Smooth muscle cell (in vitro differentiated cells): ENCODE measurements at regions not wholly inside any gene's neighbourhood (a gene's known extent, or its start where the extent isn't known, plus 50 kb on each side); places are given as distances from the start of the nearest gene placed in this dataset.

ENCODE experiments used
- DNase-seq: peaks from one replicate; lab custom pipeline; 2025; ENCODE audit not compliant: unreplicated experiment; lab: John Stamatoyannopoulos, UW
- H2AFZ ChIP-seq: fragments of 200-600 bp; sonication (generic); 2 replicates; pipeline ENCODE4 v1.6.0; 2016; ENCODE audit warnings: antibody characterized with exemption, low read depth, mild to moderate bottlenecking
- H3F3A ChIP-seq: fragments of 200-600 bp; sonication (generic); 2 replicates; pipeline ENCODE4 v1.6.0; 2017; ENCODE audit warnings: antibody characterized with exemption, low read depth
- H3K27ac ChIP-seq: fragments of 200-600 bp; sonication (generic); 2 replicates; pipeline ENCODE4 v1.5.1; 2016; ENCODE audit warnings: low read depth, mild to moderate bottlenecking
- H3K27me3 ChIP-seq: fragments of 200-600 bp; sonication (generic); 2 replicates; pipeline ENCODE4 v1.6.1; 2016; ENCODE audit warnings: low read depth, mild to moderate bottlenecking
- H3K36me3 ChIP-seq: fragments of 200-600 bp; sonication (generic); 2 replicates; pipeline ENCODE4 v1.5.1; 2016; ENCODE audit warnings: low read depth
- H3K4me1 ChIP-seq: fragments of 200-600 bp; sonication (generic); 2 replicates; pipeline ENCODE4 v1.5.1; 2016; ENCODE audit warnings: low read depth
- H3K4me2 ChIP-seq: fragments of 200-600 bp; sonication (generic); 2 replicates; pipeline ENCODE4 v1.6.0; 2016; ENCODE audit warnings: mild to moderate bottlenecking
- H3K4me3 ChIP-seq: fragments of 200-600 bp; sonication (generic); 2 replicates; pipeline ENCODE4 v1.5.1; 2016; ENCODE audit warnings: mild to moderate bottlenecking
- H3K79me2 ChIP-seq: fragments of 200-600 bp; sonication (generic); 2 replicates; pipeline ENCODE4 v1.6.0; 2016; ENCODE audit warnings: low read depth, mild to moderate bottlenecking
- H3K9ac ChIP-seq: fragments of 200-600 bp; sonication (generic); 2 replicates; pipeline ENCODE4 v1.6.0; 2016; ENCODE audit warnings: low read depth
- H3K9me3 ChIP-seq: fragments of 200-600 bp; sonication (generic); replicated peaks from 2 replicates; pipeline ENCODE4 v1.5.1; 2016; ENCODE audit warnings: low read depth
- H4K20me1 ChIP-seq: fragments of 200-600 bp; sonication (generic); 2 replicates; pipeline ENCODE4 v1.6.0; 2016; ENCODE audit warnings: low read depth
- CTCF ChIP-seq: fragments of 200-600 bp; sonication (generic); IDR thresholded peaks from 2 replicates; pipeline ENCODE4 v1.5.1; 2017; ENCODE audit warnings: borderline replicate concordance, mild to moderate bottlenecking, antibody characterized with exemption; ENCODE audit not compliant: insufficient read depth, poor library complexity, severe bottlenecking
- WGBS: methylation state at CpG from one replicate; pipeline ENCODE4 v1.1.7; 2016; ENCODE audit warnings: low lambda C conversion rate; 5-methylcytosine and 5-hydroxymethylcytosine counted together

GRCh38 chr10:123494301-123494808 is 171.8 kb upstream of the GPR26 start:
- Histone ChIP-seq H3F3A (no peaks in the 10 kb centered on the region), H3K27me3 (no peaks in the 10 kb centered on the region), H3K4me2 (no peak overlapping the region), H3K36me3 (no peaks in the 10 kb centered on the region), H3K4me1 (peaks cover 7% of the 10 kb centered on the region), H3K9me3 (no peaks in the 10 kb centered on the region), H4K20me1 (no peaks in the 10 kb centered on the region), H3K4me3 (no peak overlapping the region), H2AFZ (no peak overlapping the region), H3K27ac (no peak overlapping the region), H3K79me2 (no peaks in the 10 kb centered on the region), H3K9ac (no peak overlapping the region)
- DNase-seq = no peak
- 86% methylated on average over 5 of the region's 5 CpGs for WGBS
- TF ChIP-seq CTCF = no peak

GRCh38 chr10:123496375-123496774 is 169.8 kb upstream of the GPR26 start:
- Histone ChIP-seq H3K27ac (no peak overlapping the region), H3K4me2 (no peak overlapping the region), H3K27me3 (peaks cover 9% of the 10 kb centered on the region), H2AFZ (no peak overlapping the region), H4K20me1 (no peaks in the 10 kb centered on the region), H3K36me3 (no peaks in the 10 kb centered on the region), H3K4me1 (peaks cover 6% of the 10 kb centered on the region), H3K9me3 (no peaks in the 10 kb centered on the region), H3F3A (no peaks in the 10 kb centered on the region), H3K79me2 (no peaks in the 10 kb centered on the region), H3K9ac (no peak overlapping the region), H3K4me3 (no peak overlapping the region)
- no peak for TF ChIP-seq CTCF
- no peak for DNase-seq
- WGBS = 92% methylated on average over 6 of the region's 6 CpGs

- H3K27me3 ChIP-seq = peaks cover 9% of the 10 kb centered on the region
- no peaks in the 10 kb centered on the region for H4K20me1 ChIP-seq
- no peak overlapping the region for H3K4me3 ChIP-seq
- no peaks in the 10 kb centered on the region for H3K36me3 ChIP-seq
- H3K9me3 ChIP-seq = no peaks in the 10 kb centered on the region
- H3K9ac ChIP-seq = no peak overlapping the region
- H3F3A ChIP-seq = no peaks in the 10 kb centered on the region
- no peak overlapping the region for H3K27ac ChIP-seq
- DNase-seq = no peak
- H2AFZ ChIP-seq = no peak overlapping the region
- H3K79me2 ChIP-seq = no peaks in the 10 kb centered on the region
- no peak for TF ChIP-seq CTCF
- H3K4me1 ChIP-seq = no peaks in the 10 kb centered on the region
- 69% methylated on average over 10 of the region's 10 CpGs for WGBS
- no peak overlapping the region for H3K4me2 ChIP-seq
Observed at GRCh38 chr10:123496996-123497660, 169.0 kb upstream of the GPR26 start.

GRCh38 chr10:123500110-123500509 is 166.0 kb upstream of the GPR26 start:
- Histone ChIP-seq H3F3A (peaks cover 2% of the 10 kb centered on the region), H3K27ac (no peak overlapping the region), H3K4me2 (no peak overlapping the region), H3K9ac (no peak overlapping the region), H3K36me3 (no peaks in the 10 kb centered on the region), H3K79me2 (no peaks in the 10 kb centered on the region), H3K4me1 (no peaks in the 10 kb centered on the region), H4K20me1 (no peaks in the 10 kb centered on the region), H3K4me3 (no peak overlapping the region), H2AFZ (no peak overlapping the region), H3K9me3 (no peaks in the 10 kb centered on the region), H3K27me3 (peaks cover 9% of the 10 kb centered on the region)
- TF ChIP-seq CTCF = no peak
- WGBS = 88% methylated on average over 7 of the region's 7 CpGs
- no peak for DNase-seq
